HG03558 (cell line): ENCODE measurements at regions not wholly inside any gene's neighbourhood (a gene's known extent, or its start where the extent isn't known, plus 50 kb on each side); places are given as distances from the start of the nearest gene placed in this dataset.
"Not testable (repeated sequence)": the region's sequence is repeated elsewhere in the genome, so short reads cannot be mapped to it uniquely, and the experiment has no call there.

Experiments
- ATAC-seq: cut with Tn5 transposase; IDR thresholded peaks from one replicate; pipeline ENCODE4 v1.9.1; 2021; ENCODE audit warnings: moderate number of reproducible peaks; ENCODE audit not compliant: unreplicated experiment; ENCODE audit errors: extremely low read depth

- no peak for ATAC-seq
These were observed 145.2 kb downstream of the ADRA2C start for GRCh38 chr4:3911252-3911856.

DNA sequence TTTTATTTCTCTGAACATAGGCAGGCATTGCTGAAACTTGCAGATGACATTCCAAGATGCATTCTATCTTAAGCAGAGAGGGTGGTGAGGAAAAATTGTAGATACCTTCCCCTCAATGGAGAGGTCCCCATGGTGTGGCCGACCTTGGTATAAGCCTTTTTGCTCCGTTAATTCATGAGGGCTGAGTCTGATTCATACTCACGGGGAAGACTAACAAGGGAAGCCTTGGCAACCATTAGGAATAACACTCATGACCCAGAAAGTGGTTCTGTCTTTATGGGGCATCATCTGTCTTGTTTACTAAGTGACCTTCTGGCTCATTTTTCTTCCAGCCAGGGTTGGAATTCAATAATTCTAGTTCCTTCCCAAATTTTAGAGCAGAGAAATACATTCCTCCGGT is 148.3 kb downstream of the ADRA2C start:
- not testable (repeated sequence) for ATAC-seq

DNA sequence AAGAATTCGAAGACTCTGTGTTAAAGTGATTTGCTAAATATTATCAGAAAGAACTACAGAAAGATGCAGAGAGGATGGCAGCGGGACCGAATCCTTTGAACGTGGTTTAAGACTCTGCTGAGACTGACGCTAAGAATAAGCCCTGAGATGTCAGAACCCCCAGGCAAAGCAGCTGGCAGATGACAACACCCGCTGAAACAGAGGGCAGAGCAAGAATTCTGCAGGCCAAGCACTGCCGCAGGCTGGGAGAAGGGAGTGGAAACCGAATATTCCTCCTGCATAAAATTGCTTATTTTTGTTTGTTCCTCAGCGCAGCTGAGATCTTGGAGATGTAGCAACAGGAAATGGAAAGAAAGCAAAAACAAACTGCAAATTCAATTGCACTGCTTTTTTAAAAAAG is 153.3 kb downstream of the ADRA2C start:
- ATAC-seq: not testable (repeated sequence)

DNA sequence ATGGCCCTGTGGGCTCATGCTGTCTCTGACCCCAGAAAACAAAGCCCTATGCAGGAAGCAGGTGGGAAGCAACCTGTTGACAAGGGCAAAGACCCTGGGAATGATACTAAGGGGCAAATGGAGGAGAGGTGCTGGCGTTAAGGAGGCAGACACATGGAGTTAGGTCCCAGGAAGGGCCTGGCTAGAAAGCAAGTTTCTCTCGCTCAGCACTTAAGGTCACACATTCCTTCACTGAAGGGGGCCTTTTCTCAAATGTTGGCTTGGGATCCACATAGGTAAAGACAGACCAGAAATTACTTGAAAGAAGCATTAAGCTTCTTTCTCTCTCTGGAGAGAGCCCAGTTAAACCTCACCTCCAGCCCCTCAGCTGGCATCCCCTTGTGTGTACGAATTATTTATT is 155.7 kb downstream of the ADRA2C start:
- ATAC-seq: not testable (repeated sequence)

DNA sequence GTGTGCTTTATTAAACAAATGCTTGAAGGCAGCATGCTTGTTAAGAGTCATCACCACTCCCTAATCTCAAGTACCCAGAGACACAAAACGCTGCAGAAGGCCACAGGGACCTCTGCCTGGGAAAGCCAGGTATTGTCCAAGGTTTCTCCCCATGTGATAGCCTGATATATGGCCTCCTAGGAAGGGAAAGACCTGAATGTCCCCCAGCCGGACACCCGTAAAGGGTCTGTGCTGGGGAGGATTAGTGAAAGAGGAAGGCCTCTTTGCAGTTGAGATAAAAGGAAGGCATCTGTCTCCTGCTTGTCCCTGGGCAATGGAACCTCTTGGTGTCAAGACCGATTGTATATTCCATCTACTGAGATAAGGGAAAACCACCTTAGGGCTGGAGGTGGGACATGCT is 159.7 kb downstream of the ADRA2C start:
- ATAC-seq: not testable (repeated sequence)

GRCh38 chr4:3926271-3926670 is 160.1 kb downstream of the ADRA2C start:
- ATAC-seq: not testable (repeated sequence)

DNA sequence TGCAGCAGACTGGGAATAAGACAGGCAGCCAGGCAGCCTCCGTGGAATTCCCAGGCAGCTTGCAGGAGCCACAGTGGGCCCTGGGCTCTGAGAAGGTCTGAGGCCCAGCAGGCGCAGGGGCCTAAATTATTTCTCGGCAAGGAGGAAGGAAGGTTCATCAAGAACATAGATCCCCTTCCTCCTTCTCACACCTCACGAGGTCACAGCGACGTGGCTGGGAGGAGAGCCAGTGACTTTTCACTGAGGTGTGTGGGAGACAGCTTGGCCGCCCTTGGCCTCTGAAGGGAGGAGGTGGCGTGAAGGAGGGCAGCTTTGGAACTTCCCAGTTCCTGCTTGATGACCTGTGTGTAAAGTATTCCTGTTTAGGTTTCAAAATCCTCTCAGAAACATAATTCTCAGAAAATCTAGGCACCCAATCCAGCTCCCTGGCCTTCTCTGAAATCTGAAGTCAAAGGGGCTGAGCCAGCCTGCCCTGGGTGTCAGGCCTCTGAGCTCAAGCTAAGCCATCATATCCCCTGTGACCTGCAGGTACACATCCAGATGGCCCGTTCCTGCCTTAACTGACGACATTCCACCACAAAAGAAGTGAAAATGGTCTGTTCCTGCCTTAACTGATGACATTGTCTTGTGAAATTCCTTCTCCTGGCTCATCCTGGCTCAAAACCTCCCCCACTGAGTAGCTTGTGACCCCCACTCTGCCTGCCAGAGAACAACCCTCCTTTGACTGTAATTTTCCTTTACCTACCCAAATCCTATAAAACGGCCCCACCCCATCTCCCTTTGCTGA is 161.0 kb downstream of the ADRA2C start:
- not testable (repeated sequence) for ATAC-seq

DNA sequence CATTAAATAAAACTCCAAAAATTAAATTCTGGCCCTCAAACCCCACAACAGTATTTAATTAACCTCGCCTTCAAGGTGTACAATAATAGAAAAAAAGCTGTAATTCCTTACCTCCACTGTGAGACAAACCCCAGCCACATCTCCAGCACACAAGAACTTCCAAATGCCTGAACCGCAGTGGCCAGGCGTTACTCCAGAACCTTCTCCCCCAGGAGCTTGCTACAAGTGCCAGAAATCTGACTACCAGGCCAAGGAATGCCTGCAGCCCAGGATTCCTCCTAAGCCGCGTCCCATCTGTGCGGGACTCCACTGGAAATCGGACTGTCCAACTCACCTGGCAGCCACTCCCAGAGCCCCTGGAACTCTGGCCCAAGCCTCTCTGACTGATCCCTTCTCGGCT is 163.2 kb downstream of the ADRA2C start:
- not testable (repeated sequence) for ATAC-seq

DNA sequence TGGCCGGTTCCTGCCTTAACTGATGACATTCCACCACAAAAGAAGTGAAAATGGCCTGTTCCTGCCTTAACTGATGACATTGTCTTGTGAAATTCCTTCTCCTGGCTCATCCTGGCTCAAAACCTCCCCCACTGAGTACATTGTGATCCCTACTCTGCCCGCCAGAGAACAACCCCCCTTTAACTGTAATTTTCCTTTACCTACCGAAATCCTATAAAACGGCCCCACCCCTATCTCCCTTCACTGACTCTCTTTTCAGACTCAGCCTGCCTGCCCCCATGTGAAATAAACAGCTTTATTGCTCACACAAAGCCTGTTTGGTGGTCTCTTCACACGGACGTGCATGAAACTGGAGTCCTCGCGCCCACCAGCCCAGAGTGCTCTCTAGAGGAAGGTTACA is 166.5 kb downstream of the ADRA2C start:
- ATAC-seq: not testable (repeated sequence)

DNA sequence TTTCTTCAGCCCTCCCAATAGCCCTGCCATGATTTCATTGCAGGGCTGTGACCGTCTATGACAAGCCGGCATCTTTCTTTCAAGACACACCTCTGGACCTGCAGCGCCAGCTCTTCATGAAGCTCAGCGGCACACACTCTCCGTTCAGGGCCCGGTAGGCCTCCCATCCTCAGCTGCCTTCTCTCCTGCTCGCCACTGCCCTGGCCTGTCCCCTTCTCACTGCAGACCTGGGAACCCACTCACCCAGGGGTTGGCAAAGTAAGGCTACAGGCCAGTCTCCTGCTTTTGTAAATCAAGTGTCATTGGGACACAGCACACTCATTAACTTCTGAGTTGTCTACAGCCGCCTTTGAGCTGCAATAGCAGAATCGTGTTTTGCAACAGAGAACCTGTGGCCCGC is 169.2 kb downstream of the ADRA2C start:
- ATAC-seq: not testable (repeated sequence)

DNA sequence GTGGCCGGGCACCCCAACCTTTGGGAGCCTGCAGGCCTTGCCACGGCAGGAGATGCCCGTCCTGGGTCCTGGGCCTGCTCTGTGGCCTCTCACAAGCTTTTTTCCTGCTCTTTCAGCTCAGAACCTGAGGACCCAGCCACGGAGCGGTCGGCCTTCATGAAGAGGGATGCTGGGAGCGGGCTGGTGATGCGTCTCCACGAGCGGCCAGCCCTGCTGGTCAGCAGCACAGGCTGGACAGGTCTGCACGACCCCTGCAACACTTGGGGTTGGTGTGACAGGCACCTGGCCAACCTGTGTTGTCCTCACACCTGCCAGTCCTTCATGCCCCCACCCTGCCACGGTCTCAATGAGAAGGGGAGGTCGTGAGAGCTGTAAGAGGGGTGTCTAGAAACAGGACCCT is 170.0 kb downstream of the ADRA2C start:
- ATAC-seq: no peak

- not testable (repeated sequence) for ATAC-seq
These were observed 171.8 kb downstream of the ADRA2C start for GRCh38 chr4:3937849-3938562.

DNA sequence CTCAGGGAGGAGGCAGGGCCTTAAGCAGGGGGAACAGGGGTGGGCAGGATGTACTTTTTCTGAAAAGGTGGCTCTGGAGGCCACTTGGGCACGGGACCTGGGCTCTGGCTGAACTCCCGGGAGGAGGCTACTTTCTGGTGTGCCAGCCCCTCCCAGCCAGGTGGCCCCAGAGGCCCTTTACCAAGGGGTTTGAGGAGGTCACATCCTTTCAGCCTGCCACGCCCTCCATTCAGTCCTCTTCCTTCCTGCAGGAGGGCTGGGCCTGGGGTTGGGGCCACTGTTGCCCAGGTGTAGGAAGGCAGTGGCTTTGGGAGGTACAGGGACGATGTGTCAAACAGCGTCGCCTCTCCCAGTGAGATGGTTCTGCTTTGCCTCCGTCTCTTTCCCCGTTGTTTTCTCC is 172.5 kb downstream of the ADRA2C start:
- ATAC-seq: not testable (repeated sequence)

GRCh38 chr4:3939954-3940591 is 173.9 kb downstream of the ADRA2C start:
- ATAC-seq: not testable (repeated sequence)

DNA sequence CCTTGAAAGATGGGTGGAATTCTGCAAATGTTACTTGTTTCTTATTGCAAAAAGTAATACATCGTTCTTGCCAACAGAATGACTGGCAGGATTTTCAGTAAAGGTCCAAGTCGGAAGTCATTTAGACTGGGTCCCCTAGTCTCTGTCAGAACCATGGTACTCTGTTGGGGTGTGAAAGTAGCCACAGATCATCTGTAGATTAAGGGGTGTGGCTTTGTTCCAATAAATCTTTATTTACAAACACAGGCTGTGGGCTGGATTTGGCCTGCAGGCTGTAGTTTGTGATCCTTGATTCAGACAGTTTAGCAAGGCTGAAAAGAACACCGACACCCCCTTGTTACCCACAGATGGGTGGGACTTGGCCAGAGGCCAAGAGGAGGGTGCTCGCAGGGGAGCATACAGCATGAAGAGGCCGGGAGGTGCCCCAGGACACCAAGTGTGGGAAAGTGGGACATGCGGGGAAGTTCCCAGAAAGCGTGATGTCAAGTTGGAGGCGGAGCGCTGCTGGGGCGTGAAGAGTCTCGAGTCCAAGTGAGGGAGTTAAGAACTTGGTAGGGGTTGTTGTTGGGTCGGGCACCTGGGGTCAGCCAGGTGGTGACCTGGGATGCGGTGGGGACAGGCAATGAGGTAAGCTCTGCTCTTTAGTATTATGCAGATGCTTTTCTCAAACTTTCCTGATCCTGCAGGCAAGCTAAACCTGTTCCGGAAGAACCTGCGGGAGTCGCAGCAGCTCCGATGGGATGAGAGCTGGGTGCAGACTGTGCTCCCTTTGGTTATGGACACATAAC is 175.7 kb downstream of the ADRA2C start:
- ATAC-seq: not testable (repeated sequence)

- ATAC-seq: not testable (repeated sequence)
These were observed 176.4 kb downstream of the ADRA2C start for GRCh38 chr4:3942569-3942971.

DNA sequence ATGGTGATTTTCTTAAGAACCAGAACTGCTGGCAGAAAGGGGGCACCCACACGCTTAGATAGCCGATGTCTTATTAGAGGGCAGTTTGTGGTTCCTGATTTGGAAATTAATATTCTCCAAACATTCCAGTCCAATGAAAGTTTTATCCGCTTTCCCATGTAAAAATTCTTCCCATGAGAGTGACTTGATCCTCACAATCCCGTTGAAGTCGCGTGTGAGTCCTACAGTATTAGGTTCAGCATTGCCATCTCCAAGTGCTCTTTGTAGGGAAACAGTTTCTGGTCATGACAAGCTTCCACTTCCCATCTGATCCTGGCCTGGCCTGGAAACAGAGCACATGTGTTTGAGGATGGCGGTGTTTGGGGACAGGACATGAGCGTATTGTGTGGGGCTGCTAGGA is 176.9 kb downstream of the ADRA2C start:
- not testable (repeated sequence) for ATAC-seq

GRCh38 chr4:3945511-3946290 is 179.5 kb downstream of the ADRA2C start:
- ATAC-seq: no peak

DNA sequence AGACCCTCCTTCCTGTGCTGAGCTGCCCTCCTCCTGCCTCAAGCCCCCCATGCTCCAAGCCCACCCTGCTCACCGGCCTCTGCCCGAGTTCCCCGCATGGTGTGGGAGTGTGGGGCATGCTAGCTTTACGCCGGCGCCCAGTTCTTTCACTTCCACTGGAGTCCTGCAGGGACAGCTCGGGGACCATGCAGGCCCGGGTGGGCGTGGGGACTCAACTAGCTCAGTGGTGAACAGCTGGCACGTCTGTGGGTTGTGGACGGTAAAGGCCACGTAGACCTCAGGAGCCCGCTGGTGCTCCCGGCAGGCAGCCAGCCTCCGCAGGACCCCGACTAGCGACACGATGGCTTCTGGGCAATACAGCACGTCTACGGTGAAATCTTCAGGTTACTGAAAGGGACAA is 180.4 kb downstream of the ADRA2C start:
- ATAC-seq: not testable (repeated sequence)
